IMR-90 (cell line): ENCODE measurements at regions not wholly inside any gene's neighbourhood (a gene's known extent, or its start where the extent isn't known, plus 50 kb on each side); places are given as distances from the start of the nearest gene placed in this dataset.

Experiments
- ATAC-seq: fragments of 200-7000 bp; cut with Tn5 transposase; 2 replicates; pipeline ENCODE4 v1.9.1; 2020; ENCODE audit warnings: low read depth, mild to moderate bottlenecking, moderate library complexity
- BruUV-seq: library from RNA; stranded (reverse); fragments of 400-500 nt; replicated peaks from 2 replicates; lab custom pipeline; 2021; lab: Mats Ljungman, UMichigan
- CTCF ChIA-PET: fragments of 300-600 bp; formaldehyde crosslinking; extraction: SDS; loops from one replicate; lab custom pipeline; 2021; ENCODE audit warnings: antibody characterized with exemption; lab: Yijun Ruan, JAX
- POLR2A ChIA-PET: fragments of 300-600 bp; sonication (Branson Sonifier 250); formaldehyde crosslinking; loops from one replicate; lab custom pipeline; 2022; ENCODE audit warnings: antibody characterized with exemption; ENCODE audit not compliant: unreplicated experiment; lab: Charles Lee
- DNase-seq: peaks from one replicate; pipeline ENCODE4 v3.0.0; 2013
- H2AFZ ChIP-seq: replicated peaks from 2 replicates; pipeline ENCODE3; 2013; ENCODE audit warnings: low read length, mild to moderate bottlenecking; ENCODE audit not compliant: poor library complexity
- H2AK5ac ChIP-seq: 2 replicates; pipeline ENCODE4 v1.6.1; 2013; ENCODE audit warnings: low read depth, low read length, inconsistent platforms
- H2AK9ac ChIP-seq: replicated peaks from 2 replicates; pipeline ENCODE3; 2013; ENCODE audit warnings: mild to moderate bottlenecking, low read depth, low read length, moderate library complexity; ENCODE audit not compliant: poor library complexity
- H2BK120ac ChIP-seq: 2 replicates; pipeline ENCODE4 v1.6.1; 2013; ENCODE audit warnings: low read depth, low read length, inconsistent platforms
- H2BK15ac ChIP-seq: 3 replicates; pipeline ENCODE4 v1.6.1; 2013; ENCODE audit warnings: low read depth, low read length, inconsistent platforms
- H2BK20ac ChIP-seq: 2 replicates; pipeline ENCODE4 v1.6.1; 2013; ENCODE audit warnings: low read depth, mild to moderate bottlenecking, inconsistent platforms, low read length, moderate library complexity
- H2BK5ac ChIP-seq: 2 replicates; pipeline ENCODE4 v1.6.1; 2013; ENCODE audit warnings: mild to moderate bottlenecking, low read depth, low read length, inconsistent platforms; ENCODE audit not compliant: poor library complexity, severe bottlenecking
- H3K14ac ChIP-seq: replicated peaks from 2 replicates; pipeline ENCODE4 v1.6.1; 2013; ENCODE audit warnings: low read depth, low read length, inconsistent platforms
- H3K18ac ChIP-seq: 2 replicates; pipeline ENCODE4 v1.6.1; 2013; ENCODE audit warnings: low read depth, low read length, control low read depth
- H3K23ac ChIP-seq: 2 replicates; pipeline ENCODE4 v1.6.1; 2013; ENCODE audit warnings: low read depth, low read length, inconsistent platforms
- H3K27ac ChIP-seq: 2 replicates; pipeline ENCODE4 v1.5.1; 2013; ENCODE audit warnings: mild to moderate bottlenecking, control low read depth, low read length; ENCODE audit not compliant: insufficient read depth
- H3K27me3 ChIP-seq: 2 replicates; pipeline ENCODE4 v1.6.1; 2013; ENCODE audit warnings: low read length; ENCODE audit not compliant: control insufficient read depth, insufficient read depth
- H3K36me3 ChIP-seq: 2 replicates; pipeline ENCODE4 v1.6.1; 2013; ENCODE audit warnings: low read length, mixed read lengths; ENCODE audit not compliant: control insufficient read depth, insufficient read depth
- H3K4ac ChIP-seq: 2 replicates; pipeline ENCODE4 v1.6.1; 2013; ENCODE audit warnings: low read depth, low read length, inconsistent platforms
- H3K4me1 ChIP-seq: 2 replicates; pipeline ENCODE4 v1.6.1; 2013; ENCODE audit warnings: low read length, mixed read lengths; ENCODE audit not compliant: control insufficient read depth, insufficient read depth
- H3K4me2 ChIP-seq: 2 replicates; pipeline ENCODE4 v1.6.1; 2013; ENCODE audit warnings: low read depth, mild to moderate bottlenecking, control low read depth, low read length, moderate library complexity
- H3K4me3 ChIP-seq: 2 replicates; pipeline ENCODE4 v1.5.1; 2013; ENCODE audit warnings: low read depth, mild to moderate bottlenecking, control low read depth, low read length, moderate library complexity; ENCODE audit not compliant: insufficient read depth
- H3K56ac ChIP-seq: 2 replicates; pipeline ENCODE4 v1.6.1; 2013; ENCODE audit warnings: low read length, inconsistent platforms; ENCODE audit not compliant: insufficient read depth; ENCODE audit errors: extremely low read depth
- H3K79me1 ChIP-seq, 2 experiments: 2 replicates each; pipeline ENCODE4 v1.6.1; 2013; ENCODE audit warnings: low read length in 2 of 2, inconsistent platforms in 1 of 2, low read depth in 1 of 2
- H3K9ac ChIP-seq: 2 replicates; pipeline ENCODE4 v1.6.1; 2013; ENCODE audit warnings: low read depth, low read length, control low read depth
- H3K9me1 ChIP-seq: 2 replicates; pipeline ENCODE4 v1.6.1; 2013; ENCODE audit warnings: low read length, inconsistent platforms; ENCODE audit not compliant: insufficient read depth
- H3K9me3 ChIP-seq: 2 replicates; pipeline ENCODE4 v1.6.1; 2013; ENCODE audit warnings: low read length; ENCODE audit not compliant: control insufficient read depth, insufficient read depth
- H4K20me1 ChIP-seq: 2 replicates; pipeline ENCODE4 v1.6.1; 2013; ENCODE audit warnings: low read length, inconsistent platforms; ENCODE audit not compliant: insufficient read depth
- H4K5ac ChIP-seq: 2 replicates; pipeline ENCODE4 v1.6.1; 2013; ENCODE audit warnings: mild to moderate bottlenecking, low read depth, low read length, control low read depth
- H4K8ac ChIP-seq, 2 experiments: 2 replicates each; pipeline ENCODE4 v1.6.1; 2013; ENCODE audit warnings: low read depth in 2 of 2, low read length in 2 of 2, control low read depth in 1 of 2, inconsistent platforms in 1 of 2
- H4K91ac ChIP-seq: 2 replicates; pipeline ENCODE4 v1.6.1; 2013; ENCODE audit warnings: low read depth, low read length, inconsistent platforms; ENCODE audit not compliant: insufficient read depth
- BHLHE40 ChIP-seq: fragments of 150-350 bp; IDR thresholded peaks from 2 replicates; pipeline ENCODE4 v1.6.1; 2016; ENCODE audit warnings: mild to moderate bottlenecking, low read depth, low read length
- CEBPB ChIP-seq: IDR thresholded peaks from 2 replicates; pipeline ENCODE4 v1.6.1; 2012; ENCODE audit warnings: low read depth, low read length, improper control_type of control experiment
- CHD1 ChIP-seq: IDR thresholded peaks from 2 replicates; pipeline ENCODE4 v1.6.1; 2012; ENCODE audit warnings: low read depth, low read length, improper control_type of control experiment
- FOS ChIP-seq: fragments of 150-350 bp; IDR thresholded peaks from 2 replicates; pipeline ENCODE4 v1.6.1; 2016; ENCODE audit warnings: low read depth, low read length
- MAFK ChIP-seq: IDR thresholded peaks from 2 replicates; pipeline ENCODE4 v1.6.1; 2012; ENCODE audit warnings: low read depth, low read length, improper control_type of control experiment
- MAZ ChIP-seq: IDR thresholded peaks from 2 replicates; pipeline ENCODE4 v1.6.1; 2012; ENCODE audit warnings: low read depth, mild to moderate bottlenecking, low read length, improper control_type of control experiment, moderate library complexity, borderline replicate concordance
- MXI1 ChIP-seq: IDR thresholded peaks from 2 replicates; pipeline ENCODE4 v1.6.1; 2012; ENCODE audit warnings: low read depth, mild to moderate bottlenecking, low read length, moderate library complexity, borderline replicate concordance
- NFE2L2 ChIP-seq: fragments of 150-350 bp; IDR thresholded peaks from 2 replicates; pipeline ENCODE4 v1.6.1; 2016; ENCODE audit warnings: low read depth, mild to moderate bottlenecking, low read length
- POLR2A ChIP-seq: IDR thresholded peaks from 2 replicates; pipeline ENCODE4 v1.6.1; 2012; ENCODE audit warnings: mild to moderate bottlenecking, low read depth, low read length
- RAD21 ChIP-seq: IDR thresholded peaks from 2 replicates; pipeline ENCODE4 v1.6.1; 2012; ENCODE audit warnings: low read length, improper control_type of control experiment
- RCOR1 ChIP-seq: IDR thresholded peaks from 2 replicates; pipeline ENCODE4 v1.6.1; 2012; ENCODE audit warnings: mild to moderate bottlenecking, low read length, improper control_type of control experiment; ENCODE audit not compliant: insufficient replicate concordance
- RFX5 ChIP-seq: IDR thresholded peaks from 2 replicates; pipeline ENCODE4 v1.8.0; 2012; ENCODE audit warnings: low read depth, mild to moderate bottlenecking, low read length, moderate library complexity
- SMC3 ChIP-seq: fragments of 150-350 bp; IDR thresholded peaks from 2 replicates; pipeline ENCODE4 v1.6.1; 2016; ENCODE audit warnings: low read depth, mild to moderate bottlenecking, antibody characterized with exemption, low read length, moderate library complexity
- WGBS, 2 experiments: methylation state at CpG; one replicate each; pipeline versions ENCODE4 v1.1.5 to v1.1.7; 2013; ENCODE audit warnings: missing lambda C conversion rate in 2 of 2; ENCODE audit not compliant: insufficient read length in 1 of 2; ENCODE audit errors: extremely low coverage in 2 of 2; 5-methylcytosine and 5-hydroxymethylcytosine counted together
- dilution Hi-C: fragments of 300-500 bp; cut with HindIII; formaldehyde crosslinking; loops from one replicate; pipeline ENCODE4 v1.14.3; 2018; ENCODE audit warnings: low sequenced_read_pairs; ENCODE audit not compliant: unreplicated experiment
- in situ Hi-C: fragments of 300-500 bp; cut with MboI; formaldehyde crosslinking; loops from 3 replicates; pipeline ENCODE4 v1.14.3; 2019; ENCODE audit warnings: low sequenced_read_pairs, inconsistent platforms, mixed read lengths
- intact Hi-C: fragments of 100-400 bp; cut with micrococcal nuclease; formaldehyde crosslinking; loops from 2 replicates; pipeline ENCODE4 v1.10.0; 2022
- TF ChIP-seq, protein P1 (sequence below): conservative IDR thresholded peaks from 2 replicates; pipeline ENCODE4 v1.5.1; 2012; ENCODE audit warnings: mild to moderate bottlenecking, low read depth, low read length, improper control_type of control experiment
- TF ChIP-seq, protein P2 (sequence below): fragments of 150-350 bp; IDR thresholded peaks from 2 replicates; pipeline ENCODE4 v1.6.1; 2017; ENCODE audit warnings: mild to moderate bottlenecking, antibody characterized with exemption, low read length, low read depth
- TF ChIP-seq, protein P3 (sequence below): fragments of 150-350 bp; IDR thresholded peaks from 2 replicates; pipeline ENCODE4 v1.6.1; 2016; ENCODE audit warnings: low read depth, mild to moderate bottlenecking, low read length, moderate library complexity, borderline replicate concordance

DNA sequence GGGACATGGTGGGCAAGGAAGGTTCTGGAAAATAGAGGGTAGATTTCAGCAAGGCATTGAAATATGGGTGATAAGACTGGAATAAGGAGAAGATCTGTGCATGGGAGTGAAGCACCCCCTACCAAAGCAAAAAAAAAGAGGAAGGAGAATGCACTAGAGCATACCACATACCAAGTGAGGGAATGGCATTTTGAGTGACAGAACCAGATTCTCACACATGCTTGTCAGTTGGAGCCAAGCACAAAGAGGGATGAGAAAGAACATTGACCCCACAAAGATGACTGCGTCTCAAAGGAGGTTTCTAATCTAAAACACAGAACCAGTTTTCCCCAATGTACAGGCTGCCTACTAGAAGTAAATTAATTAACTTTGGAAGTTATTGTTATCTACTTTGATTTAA lies 140.3 kb upstream of the SMAD1 start:
- H3K4me3 ChIP-seq = no peak overlapping the region
- H3K56ac ChIP-seq = no peak overlapping the region
- no peak overlapping the region for H2AK5ac ChIP-seq
- ChIA-PET POLR2A (no interaction called here), CTCF (no interaction called here)
- no peak overlapping the region for H4K5ac ChIP-seq
- H3K36me3 ChIP-seq = no peaks in the 10 kb centered on the region
- H3K27ac ChIP-seq = no peak overlapping the region
- no peaks in the 10 kb centered on the region for H3K9me1 ChIP-seq
- ATAC-seq (no peak), DNase-seq (no peak)
- intact Hi-C loops (no loop called here), dilution Hi-C loops (no loop called here), in situ Hi-C loops (no loop called here)
- no peaks in the 10 kb centered on the region for H3K4me1 ChIP-seq
- H3K4ac ChIP-seq = no peak overlapping the region
- no peaks in the 10 kb centered on the region for H3K79me1 ChIP-seq
- H2BK15ac ChIP-seq = no peak overlapping the region
- no peaks in the 10 kb centered on the region for H3K27me3 ChIP-seq
- H2BK5ac ChIP-seq = no peak overlapping the region
- TF ChIP-seq FOS (no peak), CHD1 (no peak), NFE2L2 (no peak), MAFK (no peak), MXI1 (no peak), SMC3 (no peak), RFX5 (no peak), RCOR1 (no peak), BHLHE40 (no peak), CEBPB (no peak), POLR2A (no peak), RAD21 (no peak), MAZ (no peak)
- TF ChIP-seq, protein P1, sequence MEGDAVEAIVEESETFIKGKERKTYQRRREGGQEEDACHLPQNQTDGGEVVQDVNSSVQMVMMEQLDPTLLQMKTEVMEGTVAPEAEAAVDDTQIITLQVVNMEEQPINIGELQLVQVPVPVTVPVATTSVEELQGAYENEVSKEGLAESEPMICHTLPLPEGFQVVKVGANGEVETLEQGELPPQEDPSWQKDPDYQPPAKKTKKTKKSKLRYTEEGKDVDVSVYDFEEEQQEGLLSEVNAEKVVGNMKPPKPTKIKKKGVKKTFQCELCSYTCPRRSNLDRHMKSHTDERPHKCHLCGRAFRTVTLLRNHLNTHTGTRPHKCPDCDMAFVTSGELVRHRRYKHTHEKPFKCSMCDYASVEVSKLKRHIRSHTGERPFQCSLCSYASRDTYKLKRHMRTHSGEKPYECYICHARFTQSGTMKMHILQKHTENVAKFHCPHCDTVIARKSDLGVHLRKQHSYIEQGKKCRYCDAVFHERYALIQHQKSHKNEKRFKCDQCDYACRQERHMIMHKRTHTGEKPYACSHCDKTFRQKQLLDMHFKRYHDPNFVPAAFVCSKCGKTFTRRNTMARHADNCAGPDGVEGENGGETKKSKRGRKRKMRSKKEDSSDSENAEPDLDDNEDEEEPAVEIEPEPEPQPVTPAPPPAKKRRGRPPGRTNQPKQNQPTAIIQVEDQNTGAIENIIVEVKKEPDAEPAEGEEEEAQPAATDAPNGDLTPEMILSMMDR = no peak
- TF ChIP-seq, protein P2, sequence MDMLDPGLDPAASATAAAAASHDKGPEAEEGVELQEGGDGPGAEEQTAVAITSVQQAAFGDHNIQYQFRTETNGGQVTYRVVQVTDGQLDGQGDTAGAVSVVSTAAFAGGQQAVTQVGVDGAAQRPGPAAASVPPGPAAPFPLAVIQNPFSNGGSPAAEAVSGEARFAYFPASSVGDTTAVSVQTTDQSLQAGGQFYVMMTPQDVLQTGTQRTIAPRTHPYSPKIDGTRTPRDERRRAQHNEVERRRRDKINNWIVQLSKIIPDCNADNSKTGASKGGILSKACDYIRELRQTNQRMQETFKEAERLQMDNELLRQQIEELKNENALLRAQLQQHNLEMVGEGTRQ = no peak
- TF ChIP-seq, protein P3, sequence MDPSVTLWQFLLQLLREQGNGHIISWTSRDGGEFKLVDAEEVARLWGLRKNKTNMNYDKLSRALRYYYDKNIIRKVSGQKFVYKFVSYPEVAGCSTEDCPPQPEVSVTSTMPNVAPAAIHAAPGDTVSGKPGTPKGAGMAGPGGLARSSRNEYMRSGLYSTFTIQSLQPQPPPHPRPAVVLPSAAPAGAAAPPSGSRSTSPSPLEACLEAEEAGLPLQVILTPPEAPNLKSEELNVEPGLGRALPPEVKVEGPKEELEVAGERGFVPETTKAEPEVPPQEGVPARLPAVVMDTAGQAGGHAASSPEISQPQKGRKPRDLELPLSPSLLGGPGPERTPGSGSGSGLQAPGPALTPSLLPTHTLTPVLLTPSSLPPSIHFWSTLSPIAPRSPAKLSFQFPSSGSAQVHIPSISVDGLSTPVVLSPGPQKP = no peak
- no peaks in the 10 kb centered on the region for H4K20me1 ChIP-seq
- no peak overlapping the region for H3K4me2 ChIP-seq
- no peak overlapping the region for H3K9ac ChIP-seq
- no peak overlapping the region for H4K91ac ChIP-seq
- H2AK9ac ChIP-seq = no peak overlapping the region
- no TSS peak for BruUV-seq
- WGBS, 2 experiments = no CpG with 5 or more reads among the region's 1 CpG
- no peak overlapping the region for H2BK20ac ChIP-seq
- no peak overlapping the region for H4K8ac ChIP-seq
- no peak overlapping the region for H3K14ac ChIP-seq
- H3K9me3 ChIP-seq = no peaks in the 10 kb centered on the region
- no peak overlapping the region for H3K23ac ChIP-seq
- H3K18ac ChIP-seq = no peak overlapping the region
- no peak overlapping the region for H2AFZ ChIP-seq
- H2BK120ac ChIP-seq = no peak overlapping the region
